COLO668 (cell line): ENCODE measurements at regions not wholly inside any gene's neighbourhood (a gene's known extent, or its start where the extent isn't known, plus 50 kb on each side); places are given as distances from the start of the nearest gene placed in this dataset.
"Not testable (repeated sequence)": the region's sequence is repeated elsewhere in the genome, so short reads cannot be mapped to it uniquely, and the experiment has no call there.

Source experiments
- DNase-seq: peaks from one replicate; lab custom pipeline; 2025; ENCODE audit not compliant: unreplicated experiment; lab: John Stamatoyannopoulos, UW

- DNase-seq, result no peak
These were observed 83.3 kb upstream of the PCDH8 start for GRCh38 chr13:52931539-52932431.

- DNase-seq, result no peak
These were observed 82.7 kb upstream of the PCDH8 start for GRCh38 chr13:52931131-52931530.

- DNase-seq, result no peak
These were observed 81.4 kb upstream of the PCDH8 start for GRCh38 chr13:52929846-52930245.

GRCh38 chr13:52926971-52927370 lies 78.5 kb upstream of the PCDH8 start:
- DNase-seq, result no peak

GRCh38 chr13:52925775-52926285 lies 77.4 kb upstream of the PCDH8 start:
- peak; percentile 75 for DNase-seq

- no peak for DNase-seq
These were observed 76.8 kb upstream of the PCDH8 start for GRCh38 chr13:52925251-52925650.

GRCh38 chr13:52924289-52925148 lies 76.1 kb upstream of the PCDH8 start:
- DNase-seq, result no peak

- no peak for DNase-seq
These were observed 74.5 kb upstream of the PCDH8 start for GRCh38 chr13:52922961-52923360.

- DNase-seq, result no peak
These were observed 72.8 kb upstream of the PCDH8 start for GRCh38 chr13:52921194-52921593.

- DNase-seq, result no peak
These were observed 68.1 kb upstream of the PCDH8 start for GRCh38 chr13:52916486-52916990.

GRCh38 chr13:52911340-52911739 lies 62.9 kb upstream of the PCDH8 start:
- no peak for DNase-seq

- not testable (repeated sequence) for DNase-seq
These were observed 61.9 kb upstream of the PCDH8 start for GRCh38 chr13:52910318-52910717.

GRCh38 chr13:52906122-52906903 lies 57.9 kb upstream of the PCDH8 start:
- no peak for DNase-seq

GRCh38 chr13:52905701-52906100 lies 57.3 kb upstream of the PCDH8 start:
- no peak for DNase-seq

GRCh38 chr13:52903320-52903719 lies 54.9 kb upstream of the PCDH8 start:
- no peak for DNase-seq

GRCh38 chr13:52899206-52899605 lies 50.8 kb upstream of the PCDH8 start:
- DNase-seq, result peak; percentile 45
